Stimulated activated naive CD8-positive, alpha-beta T cell treated with anti-CD3 and anti-CD28 coated beads, Interleukin-15, amount 100 ng/mL, for 72 hours (primary cell): ENCODE measurements at regions not wholly inside any gene's neighbourhood (a gene's known extent, or its start where the extent isn't known, plus 50 kb on each side); places are given as distances from the start of the nearest gene placed in this dataset.

ENCODE experiments used
- ATAC-seq: fragments of 150-1000 bp; cut with Tn5 transposase; 2 replicates; pipeline ENCODE4 v1.10.0; 2021; ENCODE audit warnings: mild to moderate bottlenecking, moderate library complexity
- DNase-seq, 2 donors: peaks; one replicate each; pipeline ENCODE4 v3.0.0; 2021 to 2022
- H3K27ac Mint-ChIP-seq, 2 donors: one replicate each; pipeline ENCODE4 v1.8.0; 2022; ENCODE audit warnings: mild to moderate bottlenecking in 2 of 2, mixed read lengths in 2 of 2, moderate library complexity in 2 of 2
- H3K27me3 Mint-ChIP-seq: one replicate; pipeline ENCODE4 v1.8.0; 2022; ENCODE audit warnings: mixed read lengths
- H3K4me1 Mint-ChIP-seq: one replicate; pipeline ENCODE4 v1.8.0; 2022; ENCODE audit warnings: mild to moderate bottlenecking, mixed read lengths
- H3K4me3 Mint-ChIP-seq, 2 donors: one replicate each; pipeline ENCODE4 v1.8.0; 2022; ENCODE audit warnings: mild to moderate bottlenecking in 2 of 2, mixed read lengths in 2 of 2, moderate library complexity in 1 of 2
- H3K9me3 Mint-ChIP-seq, 2 donors: one replicate each; pipeline ENCODE4 v1.8.0; 2022; ENCODE audit warnings: mixed read lengths in 2 of 2

DNA sequence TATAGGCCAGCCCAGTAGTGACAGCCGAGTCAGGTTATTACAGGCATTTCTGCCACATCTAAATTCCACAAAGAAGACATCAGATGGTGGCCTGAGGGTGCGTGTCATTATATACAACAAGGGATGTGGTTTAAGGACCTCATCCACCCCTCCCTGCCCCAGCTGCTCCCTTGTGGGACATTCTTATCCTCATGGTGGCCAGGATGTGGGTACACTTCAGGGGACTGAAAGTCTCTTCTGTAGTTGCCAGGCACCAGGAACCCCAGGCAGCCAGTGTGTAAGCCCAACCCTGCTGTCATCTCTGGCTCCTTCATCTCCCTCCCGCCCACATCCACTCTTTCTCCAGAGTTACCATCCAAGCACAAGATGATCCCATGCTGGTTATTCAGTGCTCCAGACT, 224.9 kb upstream of the TOPAZ1 start:
- H3K27ac Mint-ChIP-seq, result no peak overlapping the region
- ATAC-seq (peak; percentile 92), DNase-seq (peak in 1 of 2 donors; percentile 46)
- H3K4me3 Mint-ChIP-seq, result no peak overlapping the region
- peaks cover 17% of the 10 kb centered on the region for H3K4me1 Mint-ChIP-seq
- peaks cover 52% of the 10 kb centered on the region for H3K27me3 Mint-ChIP-seq
- H3K9me3 Mint-ChIP-seq, result no peaks in the 10 kb centered on the region

DNA sequence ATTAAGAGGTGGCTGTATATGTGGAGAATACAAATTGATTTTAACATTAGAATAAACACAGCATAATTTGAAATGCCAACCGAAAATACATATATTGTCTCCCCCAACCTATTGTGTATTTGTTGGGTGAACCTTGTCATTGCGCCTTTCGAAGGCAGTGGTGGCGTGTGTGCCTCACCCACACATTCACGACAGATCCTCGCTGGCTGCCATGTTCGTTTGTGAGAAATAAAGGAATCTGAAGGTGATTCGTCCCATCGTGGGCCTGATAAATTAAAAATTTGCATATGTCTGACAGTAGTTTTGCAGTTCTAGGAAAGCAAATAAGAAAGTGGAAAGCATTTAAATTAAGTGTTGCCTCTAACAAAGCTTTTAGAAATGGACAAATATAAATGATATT, 222.8 kb upstream of the TOPAZ1 start:
- peaks cover 63% of the 10 kb centered on the region for H3K27me3 Mint-ChIP-seq
- ATAC-seq (no peak), DNase-seq (no peak)
- H3K9me3 Mint-ChIP-seq, result no peaks in the 10 kb centered on the region
- H3K4me1 Mint-ChIP-seq, result peaks cover 24% of the 10 kb centered on the region
- no peak overlapping the region for H3K27ac Mint-ChIP-seq
- no peak overlapping the region for H3K4me3 Mint-ChIP-seq

DNA sequence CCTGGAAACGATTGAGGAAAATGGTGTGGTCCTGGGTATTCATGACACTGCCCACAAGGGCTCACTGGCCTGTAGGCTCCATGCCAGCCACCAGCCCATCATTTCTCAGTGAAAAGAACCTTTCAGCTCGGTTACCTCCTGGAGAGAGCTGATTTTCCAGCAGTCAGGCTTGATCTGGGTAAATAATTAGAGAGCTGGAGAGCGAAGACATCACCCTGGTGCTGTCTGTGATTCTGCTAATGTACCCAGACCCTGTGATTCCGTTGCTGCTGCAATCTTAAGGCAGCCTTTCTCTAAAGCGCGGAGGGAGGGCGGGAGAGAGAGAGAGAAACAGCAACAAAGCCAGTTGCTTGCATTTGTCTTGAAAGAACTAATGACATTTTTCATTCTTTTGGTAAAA, 221.9 kb upstream of the TOPAZ1 start:
- Mint-ChIP-seq H3K4me1 (peaks cover 24% of the 10 kb centered on the region), H3K27me3 (peaks cover 71% of the 10 kb centered on the region)
- ATAC-seq, result no peak

DNA sequence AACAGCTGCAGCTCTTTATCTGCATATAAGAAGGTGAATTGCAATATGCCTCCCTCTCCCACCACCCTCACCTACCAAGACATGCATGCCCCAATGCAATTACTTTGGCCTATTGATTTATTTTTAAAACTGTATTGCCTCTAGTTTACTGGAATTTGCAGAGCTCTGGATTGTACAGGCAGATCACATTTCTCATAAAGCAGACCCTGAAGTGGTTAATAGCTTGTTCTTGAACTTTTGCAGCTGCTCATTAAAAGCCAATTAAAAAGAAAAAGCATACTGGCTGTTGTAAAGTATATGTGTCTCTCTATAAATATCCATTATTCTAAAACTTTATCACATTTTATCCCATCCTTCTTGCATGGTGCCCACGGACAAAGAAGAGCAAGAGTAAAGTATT, 221.5 kb upstream of the TOPAZ1 start:
- Mint-ChIP-seq H3K4me1 (peaks cover 24% of the 10 kb centered on the region), H3K4me3 (no peak overlapping the region), H3K9me3 (no peaks in the 10 kb centered on the region), H3K27ac (no peak overlapping the region), H3K27me3 (peaks cover 75% of the 10 kb centered on the region)
- ATAC-seq (no peak), DNase-seq (no peak)

More for the DNA sequence above, 221.9 kb upstream of the TOPAZ1 start:
- H3K27ac Mint-ChIP-seq, result no peak overlapping the region
- H3K4me3 Mint-ChIP-seq, result no peak overlapping the region
- no peak for DNase-seq
- no peaks in the 10 kb centered on the region for H3K9me3 Mint-ChIP-seq

DNA sequence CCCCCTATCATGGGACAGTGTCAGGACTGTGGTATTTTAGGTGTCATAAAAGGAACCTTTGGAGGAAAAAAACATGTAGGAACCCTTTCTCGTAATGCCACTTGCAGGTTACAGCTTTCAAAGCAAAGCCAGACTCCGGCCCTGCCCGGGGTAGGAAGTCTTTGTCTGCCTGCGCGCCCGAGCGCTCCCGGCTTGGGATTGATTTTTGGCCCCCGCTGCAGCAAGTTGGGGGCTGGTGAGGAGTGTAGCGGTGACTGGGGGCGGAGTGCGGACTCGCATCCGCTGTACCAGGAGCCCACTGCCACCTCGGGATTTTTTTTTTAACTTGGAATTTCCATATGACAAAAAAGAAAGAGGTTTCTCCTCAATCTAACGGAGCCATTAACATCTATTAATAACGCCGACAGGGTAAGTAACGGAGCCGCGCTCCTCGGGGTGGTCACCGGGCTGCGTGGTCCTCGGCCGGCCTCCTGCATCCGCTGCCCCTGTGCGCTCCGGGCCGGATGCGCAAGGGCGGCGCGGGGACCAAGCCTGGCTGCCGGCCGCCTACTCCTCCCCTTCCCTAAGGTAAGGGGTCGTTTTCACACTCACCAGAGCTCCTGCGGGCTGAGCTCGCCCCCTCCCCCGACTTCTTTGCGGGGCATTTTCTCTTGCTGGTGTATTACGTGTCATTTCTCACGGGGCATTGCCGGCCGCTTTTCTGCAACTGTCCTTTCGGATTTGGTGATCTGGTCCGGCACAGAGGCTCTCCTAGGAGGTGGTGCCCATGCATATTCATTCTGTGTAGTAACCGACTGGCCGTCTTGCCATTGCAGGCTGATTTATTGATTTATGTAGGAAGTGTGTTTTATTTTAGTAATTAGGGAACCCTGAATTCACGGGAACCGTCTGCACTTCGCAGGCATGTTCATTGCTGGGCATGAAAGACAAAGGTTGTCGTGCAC, 219.8 kb upstream of the TOPAZ1 start:
- H3K27ac Mint-ChIP-seq, result no peak overlapping the region
- H3K9me3 Mint-ChIP-seq, result no peaks in the 10 kb centered on the region
- ATAC-seq (no peak), DNase-seq (no peak)
- H3K4me1 Mint-ChIP-seq, result peaks cover 17% of the 10 kb centered on the region
- peaks cover 78% of the 10 kb centered on the region for H3K27me3 Mint-ChIP-seq
- H3K4me3 Mint-ChIP-seq, result peak overlapping the region; percentile 46 to 67

DNA sequence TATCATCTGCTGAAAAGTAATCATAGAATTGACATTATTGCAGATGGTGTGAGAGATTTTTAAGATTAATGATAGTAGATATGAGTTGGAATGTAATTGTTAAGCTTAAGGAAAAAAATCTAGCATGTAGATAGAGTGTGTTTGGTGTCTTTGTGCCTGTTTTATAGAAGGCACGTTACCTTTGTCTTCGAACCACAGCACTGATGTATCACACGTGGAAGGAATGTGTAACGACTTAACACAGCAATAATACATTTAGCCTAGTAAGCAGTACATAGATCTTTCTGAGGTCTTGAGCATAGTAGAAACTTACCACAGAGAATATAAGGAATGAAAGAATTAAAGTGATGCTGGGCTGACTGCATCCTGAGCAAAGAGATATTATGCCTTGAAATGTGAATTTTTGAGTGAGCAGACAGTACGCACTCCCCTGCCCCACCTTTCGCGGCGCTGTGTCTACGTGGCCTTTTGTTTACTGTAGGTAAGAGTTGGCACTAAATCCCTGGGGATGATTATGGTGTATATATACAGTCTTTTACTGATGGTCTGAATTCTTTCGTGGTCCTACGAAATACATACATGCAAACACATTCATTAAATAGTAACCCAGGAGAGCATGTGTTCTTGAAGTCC, 217.6 kb upstream of the TOPAZ1 start:
- H3K9me3 Mint-ChIP-seq, result no peaks in the 10 kb centered on the region
- DNase-seq, result no peak
- H3K27ac Mint-ChIP-seq, result no peak overlapping the region
- no peak for ATAC-seq
- peaks cover 92% of the 10 kb centered on the region for H3K27me3 Mint-ChIP-seq
- peaks cover 14% of the 10 kb centered on the region for H3K4me1 Mint-ChIP-seq
- H3K4me3 Mint-ChIP-seq, result no peak overlapping the region

DNA sequence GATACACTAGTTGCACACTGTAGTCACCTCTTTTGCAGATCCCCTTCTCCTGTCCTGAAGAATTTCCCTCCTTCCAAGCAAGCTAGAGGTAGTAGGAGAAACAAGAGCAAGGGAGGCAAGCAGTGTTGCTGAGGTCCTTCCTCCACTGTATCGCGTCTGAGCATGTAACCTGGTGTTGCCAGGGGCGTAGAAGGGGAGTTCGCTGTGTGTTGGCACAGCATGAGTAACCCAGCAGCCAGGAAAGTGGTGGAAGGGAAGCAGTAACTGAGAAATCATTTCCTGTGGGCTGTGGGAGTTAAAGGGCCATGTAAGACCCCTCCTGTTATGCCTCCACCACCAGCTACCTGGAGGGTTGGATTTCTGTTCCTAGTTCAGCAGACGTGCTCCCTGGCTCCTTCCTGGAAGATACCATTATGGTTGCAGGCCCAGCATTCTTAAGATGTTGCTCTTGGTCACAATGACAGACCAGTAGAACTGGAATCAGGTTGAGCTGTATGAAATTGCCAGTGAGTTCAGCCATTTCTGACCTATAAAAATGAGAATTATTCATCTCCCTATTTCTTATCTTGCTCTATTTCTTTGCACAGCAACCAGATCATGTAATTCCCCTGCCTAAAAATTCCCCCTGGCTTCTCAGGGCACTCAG, 215.3 kb upstream of the TOPAZ1 start:
- Mint-ChIP-seq H3K27ac (no peak overlapping the region), H3K4me3 (no peak overlapping the region), H3K27me3 (peaks cover 76% of the 10 kb centered on the region), H3K4me1 (peaks cover 12% of the 10 kb centered on the region), H3K9me3 (no peaks in the 10 kb centered on the region)
- no peak for DNase-seq
- no peak for ATAC-seq

DNA sequence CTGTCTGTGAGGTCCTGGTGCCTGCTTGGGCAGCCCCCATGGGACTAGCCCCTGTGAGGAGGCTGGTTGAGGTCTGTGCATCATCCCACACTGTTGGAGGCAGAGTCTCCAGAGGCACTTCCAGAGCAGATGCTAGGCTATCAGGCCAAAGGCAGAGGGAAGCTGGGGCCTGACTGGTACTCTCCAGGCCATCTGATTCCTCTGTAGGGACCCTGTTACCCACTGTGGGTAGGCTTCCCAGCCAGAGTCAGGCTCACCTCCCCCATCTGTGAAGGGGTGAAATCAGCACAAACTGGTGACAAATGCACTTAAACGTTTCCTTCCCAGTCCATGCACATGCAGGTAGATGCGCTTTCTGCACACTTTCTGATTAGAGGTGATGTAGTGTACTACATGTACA, 212.6 kb upstream of the TOPAZ1 start:
- H3K27me3 Mint-ChIP-seq, result peaks cover 70% of the 10 kb centered on the region
- H3K9me3 Mint-ChIP-seq, result no peaks in the 10 kb centered on the region
- H3K27ac Mint-ChIP-seq, result no peak overlapping the region
- no peak overlapping the region for H3K4me3 Mint-ChIP-seq
- no peak for DNase-seq
- H3K4me1 Mint-ChIP-seq, result no peaks in the 10 kb centered on the region
- no peak for ATAC-seq

DNA sequence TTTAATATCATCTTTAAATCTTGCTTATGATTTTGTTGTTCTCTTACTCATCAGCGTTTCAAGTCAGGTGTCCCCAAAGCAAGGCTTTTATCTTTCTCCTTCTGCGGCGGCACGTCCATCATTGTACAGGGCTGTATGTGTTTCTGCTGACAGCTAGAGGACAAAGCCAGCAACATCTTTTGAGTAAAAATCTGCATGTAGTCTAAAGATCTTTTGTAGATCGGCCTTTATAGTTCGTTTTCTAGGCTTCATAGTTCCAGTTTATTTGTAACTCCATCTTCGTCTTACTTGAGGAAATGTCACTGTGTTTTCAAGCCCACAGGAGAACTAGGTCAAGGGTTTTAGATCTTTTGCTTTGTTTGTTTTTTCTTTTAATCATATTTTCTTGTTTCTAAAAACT, 211.4 kb upstream of the TOPAZ1 start:
- ATAC-seq (no peak), DNase-seq (no peak)
- peaks cover 66% of the 10 kb centered on the region for H3K27me3 Mint-ChIP-seq
- H3K4me1 Mint-ChIP-seq, result no peaks in the 10 kb centered on the region
- H3K9me3 Mint-ChIP-seq, result no peaks in the 10 kb centered on the region
- no peak overlapping the region for H3K27ac Mint-ChIP-seq
- H3K4me3 Mint-ChIP-seq, result no peak overlapping the region

DNA sequence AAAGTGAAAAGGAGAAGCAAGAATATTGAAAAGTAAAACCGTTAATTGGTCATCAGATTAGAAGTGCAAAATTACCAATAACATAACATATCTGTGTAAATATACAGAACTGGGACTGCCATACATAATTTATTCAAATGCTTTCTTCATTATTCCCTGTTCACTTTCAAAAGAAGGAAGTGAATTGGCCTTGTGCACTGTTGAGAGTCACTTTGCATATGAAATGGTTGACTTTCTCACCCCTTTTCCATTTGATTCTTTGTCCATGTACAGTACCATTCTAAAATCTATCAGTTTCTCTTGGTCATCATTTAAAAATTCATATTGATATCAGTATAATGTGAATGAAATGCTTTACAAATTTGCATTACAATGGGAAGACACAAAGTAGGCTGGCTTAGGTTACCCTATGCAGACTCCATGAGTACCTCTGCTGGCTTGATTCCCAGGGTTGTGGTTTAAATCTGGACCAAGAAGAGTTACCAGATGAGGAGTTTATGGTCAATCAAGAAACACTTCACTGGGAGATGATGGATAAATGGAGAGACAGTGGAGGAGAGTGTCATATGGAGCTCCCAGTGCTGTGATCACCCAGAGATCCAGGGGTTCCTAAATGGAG, 210.9 kb upstream of the TOPAZ1 start:
- Mint-ChIP-seq H3K27ac (no peak overlapping the region), H3K4me3 (no peak overlapping the region), H3K4me1 (no peaks in the 10 kb centered on the region), H3K9me3 (no peaks in the 10 kb centered on the region), H3K27me3 (peaks cover 61% of the 10 kb centered on the region)
- no peak for DNase-seq
- no peak for ATAC-seq

DNA sequence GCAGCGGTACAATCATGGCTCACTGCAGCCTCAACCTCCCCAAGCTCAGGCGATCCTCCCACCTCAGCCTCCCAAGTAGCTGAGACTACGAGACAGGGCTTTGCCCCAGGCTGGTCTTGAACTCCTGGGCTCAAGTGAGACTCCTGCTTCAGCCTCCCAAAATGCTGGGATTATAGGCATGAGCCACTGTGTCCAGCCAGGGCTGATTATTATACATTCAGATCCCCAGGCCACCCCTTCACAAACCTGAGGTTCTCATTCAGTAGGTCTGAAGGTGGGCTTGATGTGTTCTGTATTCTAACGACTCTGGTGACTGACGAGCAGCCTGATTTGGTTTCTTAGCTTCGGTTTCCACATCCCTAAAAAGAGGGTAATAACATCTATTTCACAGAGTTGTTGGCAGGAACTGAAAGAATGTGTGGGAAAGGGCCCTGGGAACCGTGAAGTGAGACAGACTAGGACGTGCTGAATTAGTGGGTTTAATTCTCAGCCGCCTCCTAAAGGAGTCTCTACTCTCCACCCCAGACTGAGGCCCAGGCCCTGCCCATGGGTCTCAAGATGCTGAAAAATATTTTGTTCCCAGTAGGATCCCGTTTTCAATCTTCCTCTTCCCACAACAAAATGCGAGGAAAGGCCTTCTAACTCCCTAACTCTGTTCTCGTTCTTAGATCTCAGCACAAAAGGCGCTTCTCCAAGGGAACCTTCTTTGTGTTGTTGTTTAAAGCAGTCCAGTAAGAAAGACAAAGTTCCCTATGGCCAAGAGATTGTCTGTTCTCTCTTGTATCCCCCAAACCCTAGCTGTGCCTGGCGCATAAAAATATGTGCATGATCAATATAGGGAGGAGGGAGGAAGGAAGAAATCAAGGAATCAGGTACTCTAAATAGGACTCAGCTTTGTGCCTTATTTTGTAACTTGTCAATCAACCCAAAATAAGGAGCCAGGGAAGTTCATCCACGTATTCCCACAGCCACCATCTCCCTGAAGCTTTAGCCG, 210.0 kb upstream of the TOPAZ1 start:
- H3K27ac Mint-ChIP-seq, result no peak overlapping the region
- DNase-seq (no peak), ATAC-seq (no peak)
- H3K4me3 Mint-ChIP-seq, result no peak overlapping the region
- peaks cover 52% of the 10 kb centered on the region for H3K27me3 Mint-ChIP-seq
- no peaks in the 10 kb centered on the region for H3K4me1 Mint-ChIP-seq
- H3K9me3 Mint-ChIP-seq, result no peaks in the 10 kb centered on the region

DNA sequence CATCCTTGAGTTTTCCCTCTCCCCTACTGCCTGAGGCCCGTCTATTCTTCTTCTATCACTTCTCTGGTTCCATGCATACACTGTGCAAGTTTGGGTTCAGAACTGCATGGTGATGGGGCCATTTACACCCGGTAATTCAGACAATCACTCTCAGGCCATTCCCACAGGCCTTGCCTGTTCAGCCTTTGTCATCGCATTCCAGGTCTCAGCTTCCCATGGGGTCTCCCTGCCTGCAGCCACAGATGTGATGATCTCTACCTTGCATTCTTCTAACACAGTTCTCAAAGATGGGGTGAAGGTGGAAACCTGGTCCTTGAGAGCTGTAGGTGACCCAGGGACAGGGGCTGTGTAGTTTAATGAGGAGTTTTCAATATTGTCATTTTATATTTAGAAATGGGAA, 209.2 kb upstream of the TOPAZ1 start:
- Mint-ChIP-seq H3K4me3 (no peak overlapping the region), H3K27ac (no peak overlapping the region), H3K9me3 (no peaks in the 10 kb centered on the region), H3K4me1 (no peaks in the 10 kb centered on the region), H3K27me3 (peaks cover 44% of the 10 kb centered on the region)
- ATAC-seq, result no peak
- DNase-seq, result no peak

DNA sequence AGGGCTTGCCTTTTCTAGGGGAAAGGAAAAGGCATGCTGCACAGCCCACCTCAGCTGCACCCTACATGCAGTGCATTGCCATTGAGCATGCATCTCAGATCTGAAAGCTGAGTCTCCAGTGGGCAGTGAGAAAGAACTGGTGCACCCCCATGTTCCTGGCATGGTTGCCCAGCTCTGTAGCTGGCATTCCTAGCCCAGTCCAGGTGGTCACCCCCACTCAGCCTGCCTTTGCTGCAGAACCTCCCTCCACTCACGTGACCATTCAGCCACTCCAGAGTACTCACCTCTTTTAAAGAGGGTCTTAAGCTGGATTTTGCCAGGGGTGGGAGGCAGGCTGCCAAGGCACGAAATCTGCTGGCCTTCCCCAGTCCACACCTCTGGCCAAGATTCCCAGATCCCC, 208.6 kb upstream of the TOPAZ1 start:
- ATAC-seq (no peak), DNase-seq (no peak)
- peaks cover 40% of the 10 kb centered on the region for H3K27me3 Mint-ChIP-seq
- no peak overlapping the region for H3K27ac Mint-ChIP-seq
- H3K9me3 Mint-ChIP-seq, result no peaks in the 10 kb centered on the region
- no peaks in the 10 kb centered on the region for H3K4me1 Mint-ChIP-seq
- no peak overlapping the region for H3K4me3 Mint-ChIP-seq

DNA sequence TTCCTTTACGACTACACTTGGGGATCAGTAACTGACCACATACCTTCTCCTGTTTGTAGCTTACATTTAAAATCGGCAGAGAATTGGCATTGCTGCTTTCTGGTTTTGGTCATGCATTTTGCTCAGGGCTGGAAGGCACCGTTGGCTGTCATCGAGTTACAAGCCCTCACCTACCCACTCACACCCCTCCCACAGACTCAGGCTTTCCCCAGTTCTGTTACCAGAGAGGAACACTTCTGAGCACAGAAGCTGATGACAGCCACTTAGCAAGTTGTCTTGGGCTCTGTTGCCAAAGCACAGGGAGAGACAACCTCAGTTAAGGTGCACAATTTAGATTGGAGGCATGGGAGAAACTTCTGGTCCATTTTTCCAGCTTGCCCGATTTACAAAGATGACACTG, 204.8 kb upstream of the TOPAZ1 start:
- H3K27me3 Mint-ChIP-seq, result peaks cover 54% of the 10 kb centered on the region
- ATAC-seq, result no peak
- no peak overlapping the region for H3K27ac Mint-ChIP-seq
- no peaks in the 10 kb centered on the region for H3K4me1 Mint-ChIP-seq
- no peaks in the 10 kb centered on the region for H3K9me3 Mint-ChIP-seq
- no peak overlapping the region for H3K4me3 Mint-ChIP-seq
- DNase-seq, result no peak

DNA sequence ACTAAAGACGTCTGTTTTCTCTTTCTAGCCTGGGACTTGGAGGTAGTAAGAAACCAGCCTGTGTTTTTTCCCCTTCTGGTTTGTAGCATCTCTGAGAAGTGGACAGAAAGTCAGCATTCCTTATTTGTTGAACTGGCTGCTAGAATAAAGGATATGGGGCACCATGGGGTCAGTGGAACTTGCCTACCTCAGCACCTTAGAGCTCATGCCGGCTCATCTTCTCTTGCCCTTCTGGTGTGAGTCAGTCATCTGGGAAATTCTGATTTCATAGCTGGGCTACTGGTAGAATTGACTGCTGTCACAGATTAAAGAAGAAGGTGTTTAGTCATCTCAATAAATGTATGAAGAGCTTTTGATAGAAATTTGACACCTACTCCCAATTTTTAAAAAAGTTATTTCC, 202.7 kb upstream of the TOPAZ1 start:
- H3K9me3 Mint-ChIP-seq, result no peaks in the 10 kb centered on the region
- no peak for DNase-seq
- H3K4me3 Mint-ChIP-seq, result no peak overlapping the region

More for the DNA sequence above, 202.7 kb upstream of the TOPAZ1 start:
- Mint-ChIP-seq H3K27ac (no peak overlapping the region), H3K27me3 (peaks cover 50% of the 10 kb centered on the region), H3K4me1 (no peaks in the 10 kb centered on the region)
- ATAC-seq, result no peak
